IMR-90 (cell line): ENCODE measurements at regions not wholly inside any gene's neighbourhood (a gene's known extent, or its start where the extent isn't known, plus 50 kb on each side); places are given as distances from the start of the nearest gene placed in this dataset.

Source experiments
- ATAC-seq: fragments of 200-7000 bp; cut with Tn5 transposase; 2 replicates; pipeline ENCODE4 v1.9.1; 2020; ENCODE audit warnings: low read depth, mild to moderate bottlenecking, moderate library complexity
- BruUV-seq: library from RNA; stranded (reverse); fragments of 400-500 nt; replicated peaks from 2 replicates; lab custom pipeline; 2021; lab: Mats Ljungman, UMichigan
- CTCF ChIA-PET: fragments of 300-600 bp; formaldehyde crosslinking; extraction: SDS; loops from one replicate; lab custom pipeline; 2021; ENCODE audit warnings: antibody characterized with exemption; lab: Yijun Ruan, JAX
- POLR2A ChIA-PET: fragments of 300-600 bp; sonication (Branson Sonifier 250); formaldehyde crosslinking; loops from one replicate; lab custom pipeline; 2022; ENCODE audit warnings: antibody characterized with exemption; ENCODE audit not compliant: unreplicated experiment; lab: Charles Lee
- DNase-seq: peaks from one replicate; pipeline ENCODE4 v3.0.0; 2013
- H2AFZ ChIP-seq: replicated peaks from 2 replicates; pipeline ENCODE3; 2013; ENCODE audit warnings: low read length, mild to moderate bottlenecking; ENCODE audit not compliant: poor library complexity
- H2AK5ac ChIP-seq: 2 replicates; pipeline ENCODE4 v1.6.1; 2013; ENCODE audit warnings: low read depth, low read length, inconsistent platforms
- H2AK9ac ChIP-seq: replicated peaks from 2 replicates; pipeline ENCODE3; 2013; ENCODE audit warnings: mild to moderate bottlenecking, low read depth, low read length, moderate library complexity; ENCODE audit not compliant: poor library complexity
- H2BK120ac ChIP-seq: 2 replicates; pipeline ENCODE4 v1.6.1; 2013; ENCODE audit warnings: low read depth, low read length, inconsistent platforms
- H2BK15ac ChIP-seq: 3 replicates; pipeline ENCODE4 v1.6.1; 2013; ENCODE audit warnings: low read depth, low read length, inconsistent platforms
- H2BK20ac ChIP-seq: 2 replicates; pipeline ENCODE4 v1.6.1; 2013; ENCODE audit warnings: low read depth, mild to moderate bottlenecking, inconsistent platforms, low read length, moderate library complexity
- H2BK5ac ChIP-seq: 2 replicates; pipeline ENCODE4 v1.6.1; 2013; ENCODE audit warnings: mild to moderate bottlenecking, low read depth, low read length, inconsistent platforms; ENCODE audit not compliant: poor library complexity, severe bottlenecking
- H3K14ac ChIP-seq: replicated peaks from 2 replicates; pipeline ENCODE4 v1.6.1; 2013; ENCODE audit warnings: low read depth, low read length, inconsistent platforms
- H3K18ac ChIP-seq: 2 replicates; pipeline ENCODE4 v1.6.1; 2013; ENCODE audit warnings: low read depth, low read length, control low read depth
- H3K23ac ChIP-seq: 2 replicates; pipeline ENCODE4 v1.6.1; 2013; ENCODE audit warnings: low read depth, low read length, inconsistent platforms
- H3K27ac ChIP-seq: 2 replicates; pipeline ENCODE4 v1.5.1; 2013; ENCODE audit warnings: mild to moderate bottlenecking, control low read depth, low read length; ENCODE audit not compliant: insufficient read depth
- H3K27me3 ChIP-seq: 2 replicates; pipeline ENCODE4 v1.6.1; 2013; ENCODE audit warnings: low read length; ENCODE audit not compliant: control insufficient read depth, insufficient read depth
- H3K36me3 ChIP-seq: 2 replicates; pipeline ENCODE4 v1.6.1; 2013; ENCODE audit warnings: low read length, mixed read lengths; ENCODE audit not compliant: control insufficient read depth, insufficient read depth
- H3K4ac ChIP-seq: 2 replicates; pipeline ENCODE4 v1.6.1; 2013; ENCODE audit warnings: low read depth, low read length, inconsistent platforms
- H3K4me1 ChIP-seq: 2 replicates; pipeline ENCODE4 v1.6.1; 2013; ENCODE audit warnings: low read length, mixed read lengths; ENCODE audit not compliant: control insufficient read depth, insufficient read depth
- H3K4me2 ChIP-seq: 2 replicates; pipeline ENCODE4 v1.6.1; 2013; ENCODE audit warnings: low read depth, mild to moderate bottlenecking, control low read depth, low read length, moderate library complexity
- H3K4me3 ChIP-seq: 2 replicates; pipeline ENCODE4 v1.5.1; 2013; ENCODE audit warnings: low read depth, mild to moderate bottlenecking, control low read depth, low read length, moderate library complexity; ENCODE audit not compliant: insufficient read depth
- H3K56ac ChIP-seq: 2 replicates; pipeline ENCODE4 v1.6.1; 2013; ENCODE audit warnings: low read length, inconsistent platforms; ENCODE audit not compliant: insufficient read depth; ENCODE audit errors: extremely low read depth
- H3K79me1 ChIP-seq, 2 experiments: 2 replicates each; pipeline ENCODE4 v1.6.1; 2013; ENCODE audit warnings: low read length in 2 of 2, inconsistent platforms in 1 of 2, low read depth in 1 of 2
- H3K9ac ChIP-seq: 2 replicates; pipeline ENCODE4 v1.6.1; 2013; ENCODE audit warnings: low read depth, low read length, control low read depth
- H3K9me1 ChIP-seq: 2 replicates; pipeline ENCODE4 v1.6.1; 2013; ENCODE audit warnings: low read length, inconsistent platforms; ENCODE audit not compliant: insufficient read depth
- H3K9me3 ChIP-seq: 2 replicates; pipeline ENCODE4 v1.6.1; 2013; ENCODE audit warnings: low read length; ENCODE audit not compliant: control insufficient read depth, insufficient read depth
- H4K20me1 ChIP-seq: 2 replicates; pipeline ENCODE4 v1.6.1; 2013; ENCODE audit warnings: low read length, inconsistent platforms; ENCODE audit not compliant: insufficient read depth
- H4K5ac ChIP-seq: 2 replicates; pipeline ENCODE4 v1.6.1; 2013; ENCODE audit warnings: mild to moderate bottlenecking, low read depth, low read length, control low read depth
- H4K8ac ChIP-seq, 2 experiments: 2 replicates each; pipeline ENCODE4 v1.6.1; 2013; ENCODE audit warnings: low read depth in 2 of 2, low read length in 2 of 2, control low read depth in 1 of 2, inconsistent platforms in 1 of 2
- H4K91ac ChIP-seq: 2 replicates; pipeline ENCODE4 v1.6.1; 2013; ENCODE audit warnings: low read depth, low read length, inconsistent platforms; ENCODE audit not compliant: insufficient read depth
- BHLHE40 ChIP-seq: fragments of 150-350 bp; IDR thresholded peaks from 2 replicates; pipeline ENCODE4 v1.6.1; 2016; ENCODE audit warnings: mild to moderate bottlenecking, low read depth, low read length
- CEBPB ChIP-seq: IDR thresholded peaks from 2 replicates; pipeline ENCODE4 v1.6.1; 2012; ENCODE audit warnings: low read depth, low read length, improper control_type of control experiment
- CHD1 ChIP-seq: IDR thresholded peaks from 2 replicates; pipeline ENCODE4 v1.6.1; 2012; ENCODE audit warnings: low read depth, low read length, improper control_type of control experiment
- FOS ChIP-seq: fragments of 150-350 bp; IDR thresholded peaks from 2 replicates; pipeline ENCODE4 v1.6.1; 2016; ENCODE audit warnings: low read depth, low read length
- MAFK ChIP-seq: IDR thresholded peaks from 2 replicates; pipeline ENCODE4 v1.6.1; 2012; ENCODE audit warnings: low read depth, low read length, improper control_type of control experiment
- MAZ ChIP-seq: IDR thresholded peaks from 2 replicates; pipeline ENCODE4 v1.6.1; 2012; ENCODE audit warnings: low read depth, mild to moderate bottlenecking, low read length, improper control_type of control experiment, moderate library complexity, borderline replicate concordance
- MXI1 ChIP-seq: IDR thresholded peaks from 2 replicates; pipeline ENCODE4 v1.6.1; 2012; ENCODE audit warnings: low read depth, mild to moderate bottlenecking, low read length, moderate library complexity, borderline replicate concordance
- NFE2L2 ChIP-seq: fragments of 150-350 bp; IDR thresholded peaks from 2 replicates; pipeline ENCODE4 v1.6.1; 2016; ENCODE audit warnings: low read depth, mild to moderate bottlenecking, low read length
- POLR2A ChIP-seq: IDR thresholded peaks from 2 replicates; pipeline ENCODE4 v1.6.1; 2012; ENCODE audit warnings: mild to moderate bottlenecking, low read depth, low read length
- RAD21 ChIP-seq: IDR thresholded peaks from 2 replicates; pipeline ENCODE4 v1.6.1; 2012; ENCODE audit warnings: low read length, improper control_type of control experiment
- RCOR1 ChIP-seq: IDR thresholded peaks from 2 replicates; pipeline ENCODE4 v1.6.1; 2012; ENCODE audit warnings: mild to moderate bottlenecking, low read length, improper control_type of control experiment; ENCODE audit not compliant: insufficient replicate concordance
- RFX5 ChIP-seq: IDR thresholded peaks from 2 replicates; pipeline ENCODE4 v1.8.0; 2012; ENCODE audit warnings: low read depth, mild to moderate bottlenecking, low read length, moderate library complexity
- SMC3 ChIP-seq: fragments of 150-350 bp; IDR thresholded peaks from 2 replicates; pipeline ENCODE4 v1.6.1; 2016; ENCODE audit warnings: low read depth, mild to moderate bottlenecking, antibody characterized with exemption, low read length, moderate library complexity
- WGBS, 2 experiments: methylation state at CpG; one replicate each; pipeline versions ENCODE4 v1.1.5 to v1.1.7; 2013; ENCODE audit warnings: missing lambda C conversion rate in 2 of 2; ENCODE audit not compliant: insufficient read length in 1 of 2; ENCODE audit errors: extremely low coverage in 2 of 2; 5-methylcytosine and 5-hydroxymethylcytosine counted together
- dilution Hi-C: fragments of 300-500 bp; cut with HindIII; formaldehyde crosslinking; loops from one replicate; pipeline ENCODE4 v1.14.3; 2018; ENCODE audit warnings: low sequenced_read_pairs; ENCODE audit not compliant: unreplicated experiment
- in situ Hi-C: fragments of 300-500 bp; cut with MboI; formaldehyde crosslinking; loops from 3 replicates; pipeline ENCODE4 v1.14.3; 2019; ENCODE audit warnings: low sequenced_read_pairs, inconsistent platforms, mixed read lengths
- intact Hi-C: fragments of 100-400 bp; cut with micrococcal nuclease; formaldehyde crosslinking; loops from 2 replicates; pipeline ENCODE4 v1.10.0; 2022
- TF ChIP-seq, protein P1 (sequence below): conservative IDR thresholded peaks from 2 replicates; pipeline ENCODE4 v1.5.1; 2012; ENCODE audit warnings: mild to moderate bottlenecking, low read depth, low read length, improper control_type of control experiment
- TF ChIP-seq, protein P2 (sequence below): fragments of 150-350 bp; IDR thresholded peaks from 2 replicates; pipeline ENCODE4 v1.6.1; 2016; ENCODE audit warnings: low read depth, mild to moderate bottlenecking, low read length, moderate library complexity, borderline replicate concordance
- TF ChIP-seq, protein P3 (sequence below): fragments of 150-350 bp; IDR thresholded peaks from 2 replicates; pipeline ENCODE4 v1.6.1; 2017; ENCODE audit warnings: mild to moderate bottlenecking, antibody characterized with exemption, low read length, low read depth

DNA sequence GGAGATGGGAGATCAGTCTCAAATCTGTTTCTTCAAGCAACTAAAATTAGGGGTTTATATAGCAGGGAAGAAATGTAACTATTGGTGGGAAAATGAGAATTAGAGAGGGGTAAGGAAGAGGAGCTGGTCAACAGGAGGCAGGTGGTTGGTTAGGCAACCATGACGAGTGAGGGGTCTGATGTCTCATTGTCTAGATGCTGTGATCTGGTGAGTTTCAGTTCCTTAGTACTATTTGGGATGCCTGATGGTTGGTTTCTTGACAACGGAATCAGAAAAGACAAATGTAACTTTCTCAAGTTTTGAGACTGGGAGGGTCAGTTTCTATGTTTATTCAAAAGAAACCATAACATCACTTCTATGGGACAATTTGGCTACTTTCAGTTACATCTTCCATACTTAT lies 415.3 kb upstream of the C16orf82 start:
- Histone ChIP-seq H3K79me1 (no peaks in the 10 kb centered on the region), H2AFZ (no peak overlapping the region), H3K27me3 (no peaks in the 10 kb centered on the region), H3K9ac (no peak overlapping the region), H3K4me1 (no peaks in the 10 kb centered on the region), H3K23ac (no peak overlapping the region), H2BK120ac (no peak overlapping the region), H4K20me1 (no peaks in the 10 kb centered on the region), H3K4ac (no peak overlapping the region), H3K14ac (no peak overlapping the region), H3K36me3 (no peaks in the 10 kb centered on the region), H3K4me2 (no peak overlapping the region), H3K18ac (no peak overlapping the region), H3K27ac (no peak overlapping the region), H3K9me1 (no peaks in the 10 kb centered on the region), H2AK9ac (no peak overlapping the region), H2BK15ac (no peak overlapping the region), H3K56ac (no peak overlapping the region), H2BK20ac (no peak overlapping the region), H3K9me3 (peaks cover 2% of the 10 kb centered on the region; the same call in 1 of the 2 replicates), H2BK5ac (no peak overlapping the region), H4K91ac (no peak overlapping the region), H4K5ac (no peak overlapping the region), H4K8ac (no peak overlapping the region), H2AK5ac (no peak overlapping the region), H3K4me3 (no peak overlapping the region)
- 0% methylated on average over 1 of the region's 2 CpGs; no CpG with 5 or more reads in 1 of the 2 experiments for WGBS, 2 experiments
- no peak for ATAC-seq
- DNase-seq, result no peak
- in situ Hi-C loops (no loop called here), dilution Hi-C loops (no loop called here), intact Hi-C loops (no loop called here)
- BruUV-seq, result no TSS peak
- no peak for TF ChIP-seq MAFK
- no peak for TF ChIP-seq CEBPB
- no peak for TF ChIP-seq SMC3
- TF ChIP-seq RAD21, result no peak
- TF ChIP-seq, protein P1, sequence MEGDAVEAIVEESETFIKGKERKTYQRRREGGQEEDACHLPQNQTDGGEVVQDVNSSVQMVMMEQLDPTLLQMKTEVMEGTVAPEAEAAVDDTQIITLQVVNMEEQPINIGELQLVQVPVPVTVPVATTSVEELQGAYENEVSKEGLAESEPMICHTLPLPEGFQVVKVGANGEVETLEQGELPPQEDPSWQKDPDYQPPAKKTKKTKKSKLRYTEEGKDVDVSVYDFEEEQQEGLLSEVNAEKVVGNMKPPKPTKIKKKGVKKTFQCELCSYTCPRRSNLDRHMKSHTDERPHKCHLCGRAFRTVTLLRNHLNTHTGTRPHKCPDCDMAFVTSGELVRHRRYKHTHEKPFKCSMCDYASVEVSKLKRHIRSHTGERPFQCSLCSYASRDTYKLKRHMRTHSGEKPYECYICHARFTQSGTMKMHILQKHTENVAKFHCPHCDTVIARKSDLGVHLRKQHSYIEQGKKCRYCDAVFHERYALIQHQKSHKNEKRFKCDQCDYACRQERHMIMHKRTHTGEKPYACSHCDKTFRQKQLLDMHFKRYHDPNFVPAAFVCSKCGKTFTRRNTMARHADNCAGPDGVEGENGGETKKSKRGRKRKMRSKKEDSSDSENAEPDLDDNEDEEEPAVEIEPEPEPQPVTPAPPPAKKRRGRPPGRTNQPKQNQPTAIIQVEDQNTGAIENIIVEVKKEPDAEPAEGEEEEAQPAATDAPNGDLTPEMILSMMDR, result no peak
- TF ChIP-seq FOS, result no peak
- no peak for TF ChIP-seq POLR2A
- TF ChIP-seq NFE2L2, result no peak
- TF ChIP-seq, protein P2, sequence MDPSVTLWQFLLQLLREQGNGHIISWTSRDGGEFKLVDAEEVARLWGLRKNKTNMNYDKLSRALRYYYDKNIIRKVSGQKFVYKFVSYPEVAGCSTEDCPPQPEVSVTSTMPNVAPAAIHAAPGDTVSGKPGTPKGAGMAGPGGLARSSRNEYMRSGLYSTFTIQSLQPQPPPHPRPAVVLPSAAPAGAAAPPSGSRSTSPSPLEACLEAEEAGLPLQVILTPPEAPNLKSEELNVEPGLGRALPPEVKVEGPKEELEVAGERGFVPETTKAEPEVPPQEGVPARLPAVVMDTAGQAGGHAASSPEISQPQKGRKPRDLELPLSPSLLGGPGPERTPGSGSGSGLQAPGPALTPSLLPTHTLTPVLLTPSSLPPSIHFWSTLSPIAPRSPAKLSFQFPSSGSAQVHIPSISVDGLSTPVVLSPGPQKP, result no peak
- TF ChIP-seq CHD1, result no peak
- TF ChIP-seq, protein P3, sequence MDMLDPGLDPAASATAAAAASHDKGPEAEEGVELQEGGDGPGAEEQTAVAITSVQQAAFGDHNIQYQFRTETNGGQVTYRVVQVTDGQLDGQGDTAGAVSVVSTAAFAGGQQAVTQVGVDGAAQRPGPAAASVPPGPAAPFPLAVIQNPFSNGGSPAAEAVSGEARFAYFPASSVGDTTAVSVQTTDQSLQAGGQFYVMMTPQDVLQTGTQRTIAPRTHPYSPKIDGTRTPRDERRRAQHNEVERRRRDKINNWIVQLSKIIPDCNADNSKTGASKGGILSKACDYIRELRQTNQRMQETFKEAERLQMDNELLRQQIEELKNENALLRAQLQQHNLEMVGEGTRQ, result no peak
- TF ChIP-seq MXI1, result no peak
- no peak for TF ChIP-seq RCOR1
- TF ChIP-seq MAZ, result no peak
- TF ChIP-seq RFX5, result no peak
- no peak for TF ChIP-seq BHLHE40
- ChIA-PET POLR2A (no interaction called here), CTCF (no interaction called here)
